Activated CD8-positive, alpha-beta T cell treated with anti-CD3 and anti-CD28 coated beads for 36 hours (primary cell): ENCODE measurements at regions not wholly inside any gene's neighbourhood (a gene's known extent, or its start where the extent isn't known, plus 50 kb on each side); places are given as distances from the start of the nearest gene placed in this dataset.

Experiments
- ATAC-seq: fragments of 200-7000 bp; cut with Tn5 transposase; one replicate; pipeline ENCODE4 v1.10.0; 2021; ENCODE audit warnings: mild to moderate bottlenecking, moderate library complexity
- CTCF ChIA-PET: fragments of 350-600 bp; sonication (Branson Sonifier 250); formaldehyde crosslinking; loops from one replicate; lab custom pipeline; 2021; ENCODE audit warnings: antibody characterized with exemption; lab: Charles Lee
- POLR2A ChIA-PET: fragments of 350-600 bp; sonication (Branson Sonifier 250); formaldehyde crosslinking; loops from one replicate; lab custom pipeline; 2021; ENCODE audit warnings: antibody characterized with exemption; lab: Charles Lee
- DNase-seq: peaks from one replicate; pipeline ENCODE4 v3.0.0-alpha.2; 2020
- H3K27ac Mint-ChIP-seq: one replicate; pipeline ENCODE4 v1.8.0; 2021; ENCODE audit warnings: mild to moderate bottlenecking, mixed read lengths
- H3K27me3 Mint-ChIP-seq: one replicate; pipeline ENCODE4 v1.8.0; 2021; ENCODE audit warnings: mixed read lengths
- H3K36me3 Mint-ChIP-seq: one replicate; pipeline ENCODE4 v1.8.0; 2021; ENCODE audit warnings: low read depth, mixed read lengths
- H3K4me1 Mint-ChIP-seq: one replicate; pipeline ENCODE4 v1.8.0; 2021; ENCODE audit warnings: low read depth, mixed read lengths
- H3K4me3 Mint-ChIP-seq: one replicate; pipeline ENCODE4 v1.8.0; 2021; ENCODE audit warnings: mild to moderate bottlenecking, moderate library complexity, mixed read lengths
- H3K9me3 Mint-ChIP-seq: one replicate; pipeline ENCODE4 v1.8.0; 2021; ENCODE audit warnings: mixed read lengths
- intact Hi-C: fragments of 100-400 bp; cut with micrococcal nuclease; formaldehyde crosslinking; loops from one replicate; pipeline ENCODE4 v1.10.0; 2022
- TF ChIP-seq, protein P1 (sequence below): fragments of 200-600 bp; IDR thresholded peaks from one replicate; pipeline ENCODE4 v1.8.0; 2022; ENCODE audit warnings: antibody characterized with exemption, mild to moderate bottlenecking

DNA sequence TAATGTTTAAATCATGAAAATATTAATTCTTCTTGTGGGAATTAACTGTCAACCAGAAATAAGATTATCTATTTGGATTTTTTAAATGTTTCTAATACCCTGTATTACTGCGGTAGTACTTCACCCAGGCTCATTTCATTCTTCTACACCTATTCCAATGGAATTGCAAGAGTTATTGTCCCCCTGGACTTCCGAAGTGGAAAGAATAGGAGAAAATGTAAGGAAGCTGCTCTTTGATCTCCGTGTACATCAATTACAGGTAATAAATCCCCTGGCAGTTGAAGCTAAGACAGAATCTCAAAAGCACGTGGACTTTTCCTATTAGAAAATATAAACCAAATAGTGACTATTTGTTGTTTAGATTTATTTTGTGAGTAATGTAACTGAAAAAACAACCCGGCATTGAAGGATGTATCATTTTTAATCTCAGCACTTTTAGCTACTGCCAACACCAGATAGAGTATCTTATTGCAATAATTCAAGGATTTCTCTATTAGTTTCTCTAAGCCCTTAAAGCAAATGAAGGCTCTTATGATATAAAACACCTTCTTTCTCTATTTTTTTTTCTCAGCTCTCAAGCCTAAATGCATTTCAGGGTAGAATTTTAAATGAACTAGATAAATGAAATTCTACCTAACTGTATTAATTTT, 77.3 kb downstream of the MZT1 start:
- Mint-ChIP-seq H3K27me3 (peaks cover 12% of the 10 kb centered on the region), H3K4me3 (no peak overlapping the region), H3K4me1 (no peaks in the 10 kb centered on the region), H3K36me3 (no peaks in the 10 kb centered on the region), H3K27ac (no peak overlapping the region), H3K9me3 (no peaks in the 10 kb centered on the region)
- DNase-seq (no peak), ATAC-seq (no peak)
- ChIA-PET POLR2A (no interaction called here), CTCF (interaction anchor here (1.2 kb wide), 1 partner anchor 10 kb away, joined by 3 read pairs; no protein-coding TSS in a partner anchor)
- intact Hi-C loops, result no loop called here
- TF ChIP-seq, protein P1, sequence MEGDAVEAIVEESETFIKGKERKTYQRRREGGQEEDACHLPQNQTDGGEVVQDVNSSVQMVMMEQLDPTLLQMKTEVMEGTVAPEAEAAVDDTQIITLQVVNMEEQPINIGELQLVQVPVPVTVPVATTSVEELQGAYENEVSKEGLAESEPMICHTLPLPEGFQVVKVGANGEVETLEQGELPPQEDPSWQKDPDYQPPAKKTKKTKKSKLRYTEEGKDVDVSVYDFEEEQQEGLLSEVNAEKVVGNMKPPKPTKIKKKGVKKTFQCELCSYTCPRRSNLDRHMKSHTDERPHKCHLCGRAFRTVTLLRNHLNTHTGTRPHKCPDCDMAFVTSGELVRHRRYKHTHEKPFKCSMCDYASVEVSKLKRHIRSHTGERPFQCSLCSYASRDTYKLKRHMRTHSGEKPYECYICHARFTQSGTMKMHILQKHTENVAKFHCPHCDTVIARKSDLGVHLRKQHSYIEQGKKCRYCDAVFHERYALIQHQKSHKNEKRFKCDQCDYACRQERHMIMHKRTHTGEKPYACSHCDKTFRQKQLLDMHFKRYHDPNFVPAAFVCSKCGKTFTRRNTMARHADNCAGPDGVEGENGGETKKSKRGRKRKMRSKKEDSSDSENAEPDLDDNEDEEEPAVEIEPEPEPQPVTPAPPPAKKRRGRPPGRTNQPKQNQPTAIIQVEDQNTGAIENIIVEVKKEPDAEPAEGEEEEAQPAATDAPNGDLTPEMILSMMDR, result no peak

DNA sequence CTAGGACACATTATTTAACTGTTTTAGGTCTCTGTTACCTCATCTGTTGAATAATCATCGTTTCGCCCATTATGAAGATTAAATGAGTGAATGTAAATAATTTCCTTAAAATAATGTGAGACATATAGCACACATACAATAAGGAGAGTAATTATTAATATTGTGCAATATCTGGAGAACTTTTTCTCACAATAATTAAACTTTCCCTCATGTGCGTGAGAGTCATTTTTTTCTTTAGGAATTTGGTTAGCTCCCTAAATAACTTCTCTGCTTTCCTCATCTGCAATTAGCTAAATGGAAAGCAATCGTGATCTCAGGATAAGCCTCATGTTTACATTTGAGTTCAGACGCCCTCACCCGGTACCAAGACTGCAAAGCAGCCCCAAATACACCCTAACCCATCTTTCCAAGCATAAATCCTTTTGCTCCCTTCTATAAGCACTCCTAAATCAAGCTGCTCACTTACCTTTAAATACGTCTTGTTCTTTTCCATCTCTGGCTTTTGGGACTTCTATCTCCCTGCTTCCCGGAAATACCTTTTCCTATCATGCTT, 78.8 kb downstream of the MZT1 start:
- Mint-ChIP-seq H3K36me3 (no peaks in the 10 kb centered on the region), H3K9me3 (no peaks in the 10 kb centered on the region), H3K27ac (no peak overlapping the region), H3K4me3 (no peak overlapping the region), H3K27me3 (peaks cover 10% of the 10 kb centered on the region), H3K4me1 (no peaks in the 10 kb centered on the region)
- intact Hi-C loops, result no loop called here
- ChIA-PET CTCF (no interaction called here), POLR2A (interaction anchor here (0.6 kb wide), 1 partner anchor 47 kb away, joined by 3 read pairs; no protein-coding TSS in a partner anchor)
- DNase-seq, result no peak
- no peak for ATAC-seq
- TF ChIP-seq, protein P1, result no peak

DNA sequence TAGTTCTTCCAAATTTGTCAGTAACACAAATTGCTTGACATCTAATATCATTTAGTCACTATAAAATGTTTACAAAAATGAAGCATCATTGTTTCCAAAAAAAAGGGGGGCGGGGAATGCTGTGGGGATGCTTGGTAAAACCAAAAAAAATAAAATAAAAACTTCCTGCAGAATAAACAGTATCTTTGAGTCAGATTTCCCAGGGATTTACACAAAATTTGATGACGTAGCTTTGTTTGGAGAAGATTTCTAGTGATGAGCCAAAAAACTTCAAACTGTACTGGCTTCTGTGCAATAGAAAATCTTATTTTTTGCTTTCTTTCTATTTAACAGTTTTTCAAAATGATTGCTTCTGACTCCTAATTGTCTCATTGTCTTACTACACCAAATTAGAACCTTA, 80.0 kb downstream of the MZT1 start:
- H3K27ac Mint-ChIP-seq, result no peak overlapping the region
- intact Hi-C loops, result no loop called here
- ATAC-seq (no peak), DNase-seq (no peak)
- TF ChIP-seq, protein P1, result no peak
- ChIA-PET CTCF (no interaction called here), POLR2A (no interaction called here)
- H3K36me3 Mint-ChIP-seq, result no peaks in the 10 kb centered on the region
- no peaks in the 10 kb centered on the region for H3K9me3 Mint-ChIP-seq
- H3K4me1 Mint-ChIP-seq, result no peaks in the 10 kb centered on the region
- no peak overlapping the region for H3K4me3 Mint-ChIP-seq
- H3K27me3 Mint-ChIP-seq, result peaks cover 10% of the 10 kb centered on the region

DNA sequence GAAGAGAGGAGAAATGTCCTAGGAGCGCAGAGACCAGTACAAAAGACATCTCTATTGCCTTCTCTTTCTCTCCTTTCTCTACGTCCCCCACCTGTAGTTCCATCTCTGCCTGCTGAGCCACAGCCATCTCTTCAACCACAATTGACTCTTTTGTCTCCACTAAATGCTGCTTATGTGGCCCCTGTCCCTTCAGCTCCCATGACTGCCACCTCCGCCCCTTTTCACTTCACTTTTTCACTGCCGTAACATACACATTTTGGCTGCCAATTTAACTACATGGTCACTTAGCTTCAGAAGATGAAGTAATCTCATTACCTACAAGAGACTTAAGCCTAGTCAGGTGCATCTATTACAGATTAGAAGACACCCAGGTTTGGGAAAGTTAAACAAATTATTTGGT, 81.9 kb downstream of the MZT1 start:
- intact Hi-C loops, result no loop called here

More for the DNA sequence above, 81.9 kb downstream of the MZT1 start:
- DNase-seq, result no peak
- TF ChIP-seq, protein P1, result no peak
- H3K36me3 Mint-ChIP-seq, result no peaks in the 10 kb centered on the region
- no peaks in the 10 kb centered on the region for H3K9me3 Mint-ChIP-seq
- H3K4me3 Mint-ChIP-seq, result no peak overlapping the region
- no peak for ATAC-seq
- H3K27ac Mint-ChIP-seq, result no peak overlapping the region
- POLR2A ChIA-PET, result no interaction called here
- no peaks in the 10 kb centered on the region for H3K4me1 Mint-ChIP-seq
- CTCF ChIA-PET, result interaction anchor here (3.5 kb wide), 1 partner anchor 11 kb away, joined by 17 read pairs; no protein-coding TSS in a partner anchor
- H3K27me3 Mint-ChIP-seq, result peaks cover 8% of the 10 kb centered on the region
